ENCODE measurements at regions not wholly inside any gene's neighbourhood (a gene's known extent, or its start where the extent isn't known, plus 50 kb on each side); places are given as distances from the start of the nearest gene placed in this dataset.

- no peak for TF ChIP-seq CTCF (IDR thresholded peaks at IDR 0.05; ENCODE audit: low read length, missing control alignments)
- no peak for DNase-seq (ENCODE audit: low read depth)
- H3K4me3 ChIP-seq (replicated peaks; ENCODE audit: low read depth, low read length), result no peak overlapping the region
Observed at GRCh38 chr7:153320681-153321080, 561.1 kb downstream of the ACTR3B start.

GRCh38 chr7:153322991-153323390, 563.4 kb downstream of the ACTR3B start:
- no peak for TF ChIP-seq CTCF (IDR thresholded peaks at IDR 0.05; ENCODE audit: low read length, missing control alignments)
- no peak overlapping the region for H3K4me3 ChIP-seq (replicated peaks; ENCODE audit: low read depth, low read length)
- DNase-seq (ENCODE audit: low read depth), result no peak

- no peak for TF ChIP-seq CTCF (IDR thresholded peaks at IDR 0.05; ENCODE audit: low read length, missing control alignments)
- no peak for DNase-seq (ENCODE audit: low read depth)
- H3K4me3 ChIP-seq (replicated peaks; ENCODE audit: low read depth, low read length), result no peak overlapping the region
Observed at GRCh38 chr7:153324094-153324493, 564.5 kb downstream of the ACTR3B start.

- no peak overlapping the region for H3K4me3 ChIP-seq (replicated peaks; ENCODE audit: low read depth, low read length)
- TF ChIP-seq CTCF (IDR thresholded peaks at IDR 0.05; ENCODE audit: low read length, missing control alignments), result no peak
- no peak for DNase-seq (ENCODE audit: low read depth)
Observed at GRCh38 chr7:153327683-153328082, 568.1 kb downstream of the ACTR3B start.

GRCh38 chr7:153331427-153331826, 571.9 kb downstream of the ACTR3B start:
- TF ChIP-seq CTCF (IDR thresholded peaks at IDR 0.05; ENCODE audit: low read length, missing control alignments), result no peak
- DNase-seq (ENCODE audit: low read depth), result no peak
- H3K4me3 ChIP-seq (replicated peaks; ENCODE audit: low read depth, low read length), result no peak overlapping the region

- no peak for DNase-seq (ENCODE audit: low read depth)
- H3K4me3 ChIP-seq (replicated peaks; ENCODE audit: low read depth, low read length), result no peak overlapping the region
- TF ChIP-seq CTCF (IDR thresholded peaks at IDR 0.05; ENCODE audit: low read length, missing control alignments), result no peak
Observed at GRCh38 chr7:153354071-153354470, 594.5 kb downstream of the ACTR3B start.

GRCh38 chr7:153370092-153370491, 610.5 kb downstream of the ACTR3B start:
- TF ChIP-seq CTCF (IDR thresholded peaks at IDR 0.05; ENCODE audit: low read length, missing control alignments), result no peak
- no peak for DNase-seq (ENCODE audit: low read depth)
- no peak overlapping the region for H3K4me3 ChIP-seq (replicated peaks; ENCODE audit: low read depth, low read length)

All from fibroblast of pulmonary artery (primary cell).